Esophagus muscularis mucosa (tissue), 4 donors: ENCODE measurements at regions not wholly inside any gene's neighbourhood (a gene's known extent, or its start where the extent isn't known, plus 50 kb on each side); places are given as distances from the start of the nearest gene placed in this dataset.

Experiments
- CTCF ChIP-seq, 3 experiments: fragments of 200-600 bp in 2 of 3; fragments of 450-650 bp in 1 of 3; sonication (generic) in 2 of 3; IDR thresholded peaks; one replicate each; pipeline ENCODE4 v1.5.1; 2017 to 2019; ENCODE audit warnings: antibody characterized with exemption in 3 of 3, mild to moderate bottlenecking in 2 of 3, moderate library complexity in 1 of 3
- EP300 ChIP-seq: sonication (generic); formaldehyde crosslinking; IDR thresholded peaks from one replicate; pipeline ENCODE4 v1.6.1; 2017; ENCODE audit warnings: antibody characterized with exemption
- POLR2A ChIP-seq: fragments of 450-650 bp; IDR thresholded peaks from one replicate; pipeline ENCODE4 v1.6.1; 2017; ENCODE audit warnings: antibody characterized with exemption, moderate library complexity, mild to moderate bottlenecking, low read depth
- POLR2AphosphoS5 ChIP-seq, 2 donors: sonication (generic); formaldehyde crosslinking; IDR thresholded peaks; one replicate each; pipeline ENCODE4 v1.6.1; 2017; ENCODE audit warnings: antibody characterized with exemption in 2 of 2

GRCh38 chr13:48770372-48770771 is 116.6 kb downstream of the CYSLTR2 start:
- no peak for TF ChIP-seq CTCF (IDR thresholded peaks at IDR 0.05)
- TF ChIP-seq EP300 = no peak
- no peak for TF ChIP-seq POLR2A
- no peak for TF ChIP-seq POLR2AphosphoS5 (IDR thresholded peaks at IDR 0.05)
